K562 (cell line): ENCODE measurements at regions not wholly inside any gene's neighbourhood (a gene's known extent, or its start where the extent isn't known, plus 50 kb on each side); places are given as distances from the start of the nearest gene placed in this dataset.

Source experiments
- ZNF75A ChIP-seq: fragments of 450-650 bp; formaldehyde crosslinking; IDR thresholded peaks from 2 replicates; pipeline ENCODE4 v1.4.0; 2020; ENCODE audit warnings: mild to moderate bottlenecking
- TF ChIP-seq, protein P1 (sequence below): fragments of 450-650 bp; conservative IDR thresholded peaks from 2 replicates; pipeline ENCODE4 v1.6.1; 2016; ENCODE audit warnings: missing genetic modification characterization, low read depth, mild to moderate bottlenecking, control low read depth, missing compliant biosample characterization

DNA sequence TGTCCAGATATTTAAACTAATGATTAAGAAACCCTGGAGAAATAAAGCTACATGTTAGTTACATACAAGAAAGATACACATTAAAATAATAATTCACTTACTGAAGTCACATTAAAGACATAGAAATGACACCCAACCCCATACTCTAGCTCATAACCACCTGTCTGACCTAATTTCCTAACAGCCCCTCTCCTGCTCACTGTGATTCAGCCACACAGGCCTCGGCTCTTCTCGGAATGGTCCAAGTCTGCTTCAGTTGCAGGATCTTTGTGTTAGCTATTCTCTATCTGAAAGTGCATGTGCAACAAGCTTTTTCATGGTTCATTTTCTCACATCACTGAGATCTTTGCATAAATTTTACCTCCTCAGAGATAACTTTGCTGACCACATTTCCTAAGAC lies 209.8 kb downstream of the TM2D1 start (continued):
- TF ChIP-seq, protein P1, sequence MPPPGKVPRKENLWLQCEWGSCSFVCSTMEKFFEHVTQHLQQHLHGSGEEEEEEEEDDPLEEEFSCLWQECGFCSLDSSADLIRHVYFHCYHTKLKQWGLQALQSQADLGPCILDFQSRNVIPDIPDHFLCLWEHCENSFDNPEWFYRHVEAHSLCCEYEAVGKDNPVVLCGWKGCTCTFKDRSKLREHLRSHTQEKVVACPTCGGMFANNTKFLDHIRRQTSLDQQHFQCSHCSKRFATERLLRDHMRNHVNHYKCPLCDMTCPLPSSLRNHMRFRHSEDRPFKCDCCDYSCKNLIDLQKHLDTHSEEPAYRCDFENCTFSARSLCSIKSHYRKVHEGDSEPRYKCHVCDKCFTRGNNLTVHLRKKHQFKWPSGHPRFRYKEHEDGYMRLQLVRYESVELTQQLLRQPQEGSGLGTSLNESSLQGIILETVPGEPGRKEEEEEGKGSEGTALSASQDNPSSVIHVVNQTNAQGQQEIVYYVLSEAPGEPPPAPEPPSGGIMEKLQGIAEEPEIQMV (tag) = no peak
- no peak for TF ChIP-seq ZNF75A (CRISPR knock-in tag)
